ENCODE measurements at regions not wholly inside any gene's neighbourhood (a gene's known extent, or its start where the extent isn't known, plus 50 kb on each side); places are given as distances from the start of the nearest gene placed in this dataset.
"Not testable (repeated sequence)": the region's sequence is repeated elsewhere in the genome, so short reads cannot be mapped to it uniquely, and the experiment has no call there.

DNA sequence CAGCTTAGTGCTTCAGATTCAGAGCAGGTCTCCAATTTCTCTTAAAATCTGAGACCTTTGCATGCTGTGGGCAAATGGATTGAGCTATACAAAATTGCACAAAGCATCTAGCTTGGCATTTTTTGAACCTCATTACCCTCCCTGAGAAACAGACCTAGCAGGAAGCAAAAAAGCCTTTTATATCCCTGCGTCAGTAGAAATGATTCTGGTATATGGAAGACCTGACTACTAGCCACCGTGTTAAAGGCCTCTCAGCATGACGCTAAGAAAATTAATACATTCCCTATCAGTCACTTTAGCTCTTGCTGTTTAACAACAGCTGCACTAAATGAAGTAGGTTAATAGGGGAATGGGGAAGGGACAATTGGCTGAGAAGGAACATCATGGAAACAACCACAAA lies 110.7 kb upstream of the SMLR1 start:
- DNase-seq (ENCODE audit: low spot score): no peak

DNA sequence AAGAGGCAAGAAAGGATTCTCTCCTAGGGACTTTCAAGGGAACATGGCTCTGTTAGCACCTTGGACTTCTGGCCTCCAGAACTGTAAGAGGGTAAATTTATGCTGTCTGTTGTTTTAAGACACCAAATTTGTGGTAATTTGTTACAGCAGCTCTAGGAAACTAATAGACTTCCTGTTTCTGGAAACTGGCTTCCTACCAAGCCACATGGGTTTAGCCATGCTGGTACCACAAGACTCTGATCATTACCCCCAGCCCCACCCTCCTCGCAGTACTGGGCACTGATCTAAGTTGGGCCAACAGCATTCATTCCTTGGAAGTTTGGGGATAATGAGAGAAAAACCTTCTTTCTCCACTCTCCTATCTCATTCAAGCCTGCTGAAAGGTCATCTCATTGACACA lies 109.5 kb upstream of the SMLR1 start:
- no peak for DNase-seq (ENCODE audit: low spot score)

DNA sequence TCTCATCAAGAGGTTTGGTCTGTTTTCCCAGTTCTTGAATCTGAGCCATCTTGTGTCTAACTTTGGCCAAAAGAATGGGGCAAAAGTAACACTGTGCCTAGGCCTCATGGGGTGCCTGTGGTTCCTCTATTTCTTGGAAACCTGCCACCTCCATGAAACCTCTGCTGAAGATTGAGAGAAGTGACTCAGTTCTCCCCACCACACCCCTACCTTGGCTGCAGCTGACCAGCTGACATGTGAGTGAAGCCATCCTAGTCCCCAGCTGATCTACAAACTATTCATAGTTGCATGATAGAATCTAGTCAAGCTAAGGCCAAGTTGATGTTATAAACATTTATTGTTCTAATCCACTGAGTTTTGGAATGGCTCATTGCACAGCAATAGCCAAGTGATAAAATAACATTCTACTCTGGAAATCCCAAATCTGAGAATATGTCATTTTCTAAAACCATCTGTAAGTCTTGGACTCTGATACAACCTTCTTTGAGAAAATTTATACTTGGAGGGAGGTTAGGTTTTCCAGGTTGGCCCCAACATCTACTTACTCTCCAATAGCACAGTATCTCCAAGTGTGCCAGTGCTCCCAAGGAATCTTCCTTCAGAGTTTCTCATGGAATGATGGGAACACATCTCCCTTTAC lies 107.0 kb upstream of the SMLR1 start:
- no peak for DNase-seq (ENCODE audit: low spot score)

DNA sequence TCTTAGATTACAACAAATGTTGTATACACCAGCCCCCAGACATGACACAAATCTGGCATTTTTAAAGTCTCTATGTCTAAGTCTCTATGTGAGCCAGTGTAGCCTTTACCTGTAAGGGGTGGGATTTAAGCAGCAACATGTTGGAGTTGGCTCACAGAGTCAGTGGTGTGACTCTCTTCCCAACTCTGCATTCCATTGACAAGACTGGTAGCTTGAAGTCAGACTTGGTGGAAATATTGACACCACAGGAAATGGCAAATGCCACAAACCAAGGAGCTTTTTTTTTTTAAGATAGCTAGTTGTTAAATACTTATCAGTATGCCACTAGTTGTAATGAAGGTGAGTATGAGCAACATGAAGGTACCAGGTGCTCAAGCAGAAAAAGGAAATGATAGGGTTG lies 103.1 kb upstream of the SMLR1 start:
- DNase-seq (ENCODE audit: low spot score): no peak

DNA sequence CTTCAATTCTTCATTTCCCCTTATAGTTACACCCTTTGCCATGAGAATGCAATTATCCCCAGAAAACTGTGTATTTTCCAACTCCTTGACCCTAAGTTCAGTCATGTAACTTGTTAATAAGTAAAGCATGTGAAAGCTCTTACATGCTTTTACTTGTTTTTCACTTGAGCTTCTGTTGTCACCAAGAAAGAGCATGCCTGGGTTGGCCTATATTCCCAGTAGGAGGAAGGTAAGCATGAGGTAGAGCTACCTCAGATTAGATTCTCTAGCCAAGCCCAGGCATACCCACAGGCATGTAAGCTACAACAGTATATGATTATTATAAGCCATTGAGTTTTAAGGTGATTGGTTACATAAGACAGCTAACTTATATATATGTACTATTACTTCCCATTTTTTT lies 101.7 kb upstream of the SMLR1 start:
- no peak for DNase-seq (ENCODE audit: low spot score)

DNA sequence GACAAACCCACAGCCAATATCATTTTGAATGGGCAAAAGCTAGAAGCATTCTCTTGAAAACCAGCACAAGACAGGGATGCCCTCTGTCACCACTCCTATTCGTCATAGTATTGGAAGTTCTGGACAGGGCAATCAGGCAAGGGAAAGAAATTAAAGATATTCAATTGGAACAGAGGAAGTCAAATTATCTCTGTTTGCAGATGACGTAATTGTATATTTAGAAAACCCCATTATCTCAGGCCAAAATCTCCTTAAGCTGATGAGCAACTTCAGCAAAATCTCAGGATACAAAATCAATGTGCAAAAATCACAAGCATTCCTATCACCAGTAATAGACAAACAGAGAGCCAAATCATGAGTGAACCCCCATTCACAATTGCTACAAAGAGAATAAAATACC lies 99.1 kb upstream of the SMLR1 start:
- not testable (repeated sequence) for DNase-seq (ENCODE audit: low spot score)

DNA sequence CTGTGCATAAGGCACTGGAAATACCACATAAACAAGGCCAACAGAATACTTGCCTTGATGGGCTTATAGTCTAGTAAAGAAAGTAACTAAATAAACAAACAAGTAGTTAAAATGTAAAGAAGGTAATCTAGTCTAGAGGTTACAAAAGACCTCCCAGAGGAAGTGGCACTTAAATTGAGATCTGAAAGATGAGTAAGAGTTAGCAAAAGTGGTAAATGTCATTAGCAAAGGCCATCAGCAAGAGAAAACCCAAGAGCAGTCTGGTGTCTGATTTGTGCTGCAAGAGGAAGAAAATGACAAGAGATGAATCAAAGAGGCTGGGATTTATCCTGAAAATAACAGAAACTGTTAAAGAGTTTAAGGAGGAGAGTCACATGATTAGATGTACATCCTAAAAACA lies 96.6 kb upstream of the SMLR1 start:
- DNase-seq (ENCODE audit: low spot score): no peak

DNA sequence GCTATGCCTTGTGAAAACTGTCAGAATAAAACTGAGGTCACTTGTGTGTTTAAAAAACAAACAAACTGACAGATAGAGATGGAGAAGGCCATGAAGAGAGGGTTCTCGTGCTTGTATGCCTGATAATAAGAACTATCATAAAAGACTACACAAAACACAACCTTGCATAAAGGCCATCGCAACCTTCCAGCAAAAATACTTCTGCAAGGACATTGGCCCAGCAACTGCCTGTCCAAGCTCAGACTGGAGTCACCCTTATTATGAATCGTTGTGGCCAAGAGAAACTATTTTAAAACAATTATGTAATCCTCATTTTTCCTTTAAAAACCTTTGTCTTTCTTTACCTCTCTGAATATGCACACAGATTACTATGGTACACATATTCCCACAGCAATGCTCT lies 93.0 kb upstream of the SMLR1 start:
- DNase-seq (ENCODE audit: low spot score): no peak

DNA sequence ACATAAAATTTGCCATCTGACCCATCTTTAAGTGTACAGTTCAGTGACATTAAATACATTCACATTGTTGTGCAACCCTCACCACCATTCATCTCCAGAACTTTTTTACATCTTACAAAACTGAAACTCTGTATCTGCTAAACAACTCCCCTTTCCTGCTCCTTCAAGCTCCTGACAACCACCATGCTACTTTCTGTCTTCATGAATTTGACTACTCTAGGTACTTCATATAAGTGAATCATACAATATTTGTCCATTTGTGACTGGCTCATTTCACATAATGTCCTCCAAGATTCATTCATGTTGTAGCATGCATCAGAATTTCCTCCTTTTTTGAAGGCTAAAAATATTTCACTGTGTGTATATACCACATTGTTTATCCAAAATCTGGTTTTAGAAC lies 86.9 kb upstream of the SMLR1 start:
- DNase-seq (ENCODE audit: low spot score): no peak

DNA sequence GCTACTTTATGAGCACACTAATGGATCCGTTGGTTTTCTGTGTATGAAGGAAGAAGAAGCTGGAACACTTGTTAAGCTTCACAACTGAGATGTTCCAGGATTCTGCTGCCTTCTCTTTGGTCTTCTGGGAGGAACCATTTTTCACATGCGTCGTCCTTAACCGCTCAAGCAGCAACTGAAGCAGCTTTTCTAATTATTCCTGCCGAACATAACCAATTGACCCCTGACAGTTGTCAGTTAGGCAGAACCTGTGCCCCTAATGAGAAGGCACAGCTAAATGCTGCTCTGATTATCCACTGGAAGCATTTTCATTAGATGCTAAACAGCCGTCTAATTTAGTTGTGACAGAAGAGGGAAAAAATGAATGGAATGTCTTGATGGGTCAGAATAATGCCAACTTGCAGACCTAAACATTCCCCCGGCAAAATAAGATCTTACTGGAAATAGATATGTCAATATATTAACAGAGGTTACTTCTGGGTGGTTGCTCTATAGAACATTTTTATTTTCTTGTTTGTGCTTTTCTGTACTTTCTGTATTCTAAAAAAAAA lies 85.0 kb upstream of the SMLR1 start:
- no peak for DNase-seq (ENCODE audit: low spot score)

DNA sequence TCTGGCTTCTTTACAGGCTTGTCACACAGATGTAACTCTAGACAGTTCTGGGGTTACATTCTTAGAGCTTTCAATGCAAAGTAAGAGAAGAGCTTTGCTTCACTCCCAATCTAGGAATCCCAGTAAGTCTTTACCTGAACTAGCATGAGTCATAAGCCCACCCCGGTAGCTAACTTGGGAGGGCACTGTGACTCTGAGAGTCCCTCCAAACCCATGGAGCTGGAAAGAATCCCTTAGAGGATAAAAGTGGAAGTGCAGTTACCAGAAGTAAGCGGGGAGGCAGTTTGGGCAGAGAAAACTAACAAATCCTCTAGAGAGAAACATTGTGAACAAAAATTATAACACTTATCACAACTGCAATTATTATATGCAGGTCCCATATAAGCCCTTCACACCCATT lies 84.0 kb upstream of the SMLR1 start:
- peak; percentile 7 for DNase-seq (ENCODE audit: low spot score)

DNA sequence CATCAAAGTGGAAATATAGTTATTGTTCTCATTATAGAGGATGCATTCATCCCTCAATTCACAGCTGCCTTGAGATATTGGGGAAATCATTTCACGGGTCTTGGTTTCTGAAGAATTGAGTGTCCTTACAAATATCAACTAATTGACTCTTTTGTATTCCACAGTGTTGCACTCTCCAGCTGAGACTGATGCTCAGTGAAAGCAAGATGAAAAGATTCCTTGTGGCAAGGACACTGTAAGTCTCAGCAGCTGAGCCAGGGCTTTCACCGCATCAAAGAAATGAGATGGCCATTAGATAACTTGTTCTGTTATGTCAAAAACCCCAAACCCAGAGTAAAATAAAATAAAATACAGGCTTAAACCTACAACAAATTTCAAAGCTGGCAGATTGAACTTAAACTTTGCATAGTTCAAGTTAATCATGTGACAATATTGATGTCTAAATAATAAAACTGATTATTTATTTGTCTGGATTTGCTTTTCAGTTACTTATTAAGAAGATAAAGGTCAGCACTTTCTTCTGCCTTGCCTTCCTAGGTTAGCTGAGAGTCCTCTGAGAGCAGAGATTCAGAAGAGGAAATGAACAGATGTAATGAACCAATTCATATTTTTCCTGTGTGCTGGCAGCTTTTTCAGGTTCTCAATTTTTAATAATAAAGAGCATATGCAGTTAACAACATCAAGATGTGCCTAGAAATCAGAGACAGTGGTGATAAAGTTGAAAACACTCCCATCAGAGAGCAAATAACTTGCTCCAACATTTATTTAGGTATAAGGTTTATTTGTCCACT lies 82.4 kb upstream of the SMLR1 start:
- no peak for DNase-seq (ENCODE audit: low spot score)

DNA sequence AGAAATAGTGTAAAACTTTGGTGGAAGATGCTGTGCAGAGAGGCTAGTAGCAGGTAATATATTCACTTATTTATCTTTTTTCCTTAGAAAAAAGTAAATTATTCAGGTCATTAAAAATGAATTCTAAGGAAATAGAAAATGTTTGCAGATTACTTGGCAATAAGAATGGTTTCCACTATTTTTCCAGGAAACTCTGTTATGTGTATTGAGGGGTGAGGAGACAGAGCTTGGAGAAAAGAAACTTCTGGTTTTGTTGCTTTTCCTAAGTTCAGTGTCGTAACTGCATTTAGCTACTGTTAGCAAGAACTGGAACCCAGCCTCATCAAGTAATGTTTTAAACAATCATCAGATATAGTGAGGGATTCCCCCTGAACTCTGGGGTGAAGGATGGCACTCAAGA lies 79.2 kb upstream of the SMLR1 start:
- no peak for DNase-seq (ENCODE audit: low spot score)

DNA sequence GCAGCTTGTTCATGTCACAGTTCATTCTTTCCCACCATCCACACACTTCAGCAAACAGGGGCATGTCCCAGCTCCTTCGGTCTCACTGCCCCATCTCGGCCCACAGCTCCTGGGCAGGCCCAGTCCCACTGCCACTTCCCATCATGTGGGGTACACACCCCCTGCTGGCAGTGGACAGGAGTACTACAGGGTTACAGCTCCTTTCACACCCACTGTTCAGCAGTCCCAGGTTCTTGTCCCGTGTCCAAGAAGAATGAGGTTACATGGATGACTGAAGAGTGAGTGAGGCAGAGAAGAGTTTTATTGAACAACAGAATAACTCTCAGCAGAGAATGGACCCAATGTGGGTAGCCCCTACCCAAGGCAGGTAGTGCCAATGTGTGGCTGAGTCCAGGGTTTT lies 77.8 kb upstream of the SMLR1 start:
- DNase-seq (ENCODE audit: low spot score): no peak

DNA sequence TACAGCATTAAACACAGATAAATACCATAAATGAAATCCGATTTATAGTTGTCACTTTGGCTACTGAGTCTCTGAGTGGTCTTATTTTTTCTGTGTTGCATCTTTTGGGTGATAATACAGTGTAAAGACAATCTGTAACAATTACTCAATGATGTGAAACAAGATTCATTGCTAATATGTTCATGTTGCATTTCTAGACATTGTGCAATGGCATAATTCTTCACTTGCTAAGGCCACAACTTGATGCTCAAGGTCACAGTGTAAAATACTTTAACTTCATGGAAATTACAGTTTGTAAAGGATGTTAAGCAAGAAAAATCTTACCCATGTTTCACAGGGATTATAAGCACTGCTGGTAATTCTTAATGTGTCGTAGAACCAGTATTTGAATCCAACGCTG lies 74.9 kb upstream of the SMLR1 start:
- no peak for DNase-seq (ENCODE audit: low spot score)

DNA sequence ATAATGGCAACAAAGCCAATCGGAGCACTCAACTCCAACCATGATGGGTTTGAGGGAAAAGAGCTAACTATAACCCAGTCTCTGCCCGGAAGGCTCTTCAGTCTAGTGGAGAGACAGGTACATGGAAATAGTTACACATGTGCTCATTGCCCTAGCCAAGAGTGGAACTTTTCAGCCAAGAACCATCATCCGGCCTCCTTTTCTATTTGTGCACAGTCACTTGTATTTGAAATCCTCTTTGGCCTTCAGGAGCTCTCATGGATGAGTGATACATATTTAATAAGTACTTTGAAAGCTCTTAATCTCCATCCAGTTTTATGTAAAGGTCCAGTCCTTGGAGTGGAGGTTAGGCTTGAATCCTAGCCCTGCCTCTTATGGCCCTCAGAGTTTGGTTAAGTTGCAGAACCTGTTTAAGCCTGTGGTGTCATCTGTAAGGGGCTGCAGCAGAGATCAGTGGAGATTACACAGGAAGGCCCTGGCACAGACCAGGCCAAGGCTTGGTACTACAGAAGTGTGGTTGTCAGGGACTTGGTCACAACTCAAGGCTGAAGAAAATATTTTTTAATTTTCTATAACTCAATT lies 72.3 kb upstream of the SMLR1 start:
- no peak for DNase-seq (ENCODE audit: low spot score)

DNA sequence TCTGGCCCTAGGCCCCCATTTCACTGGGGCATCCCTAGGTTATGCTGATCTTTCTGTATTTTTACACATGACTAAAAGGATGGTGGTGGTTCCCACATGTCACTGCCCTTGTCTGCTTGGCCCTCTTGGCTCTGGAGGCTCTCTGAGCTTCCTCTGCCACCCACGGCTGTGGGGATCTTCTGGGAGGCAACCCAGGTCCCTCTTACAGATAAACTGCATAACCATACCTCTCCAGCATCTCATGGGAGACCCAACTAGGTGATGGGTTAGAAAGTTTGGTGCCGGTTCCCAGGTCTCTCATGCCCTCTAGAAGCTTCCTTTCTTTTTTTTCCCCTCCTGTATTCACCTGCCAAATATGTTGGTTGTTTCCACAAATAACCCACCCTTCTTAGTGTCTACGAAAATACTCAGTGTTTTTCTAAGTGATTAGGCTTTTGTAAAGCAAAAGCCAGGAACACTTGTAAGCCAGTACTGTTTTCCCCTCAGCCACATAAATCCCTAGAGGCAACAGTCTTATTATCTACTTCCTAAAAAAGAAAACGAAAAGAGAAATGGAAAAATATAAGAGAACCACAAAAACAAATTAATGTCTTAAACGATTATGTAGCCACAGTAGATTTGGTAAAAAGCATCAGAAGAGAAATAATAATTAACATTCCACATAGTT lies 71.7 kb upstream of the SMLR1 start:
- DNase-seq (ENCODE audit: low spot score): no peak

DNA sequence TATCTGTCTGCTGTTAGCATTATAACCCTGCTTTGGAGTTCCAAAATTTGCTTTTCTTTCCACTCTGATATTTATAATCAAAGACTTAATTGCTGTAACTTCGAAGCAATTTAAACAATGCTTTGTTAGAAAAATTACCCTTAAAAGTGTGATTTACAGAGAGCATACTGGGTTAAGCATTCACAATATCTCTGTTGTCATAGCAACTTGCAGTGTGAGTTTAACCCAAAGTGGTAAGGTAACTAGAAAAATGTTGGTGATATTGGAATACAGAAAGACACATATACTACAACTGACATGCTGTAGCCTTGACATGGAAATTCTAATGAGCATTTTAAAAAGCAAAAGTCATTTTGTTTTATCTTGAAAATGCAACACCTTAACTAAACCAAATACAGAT lies 70.4 kb upstream of the SMLR1 start:
- no peak for DNase-seq (ENCODE audit: low spot score)

DNA sequence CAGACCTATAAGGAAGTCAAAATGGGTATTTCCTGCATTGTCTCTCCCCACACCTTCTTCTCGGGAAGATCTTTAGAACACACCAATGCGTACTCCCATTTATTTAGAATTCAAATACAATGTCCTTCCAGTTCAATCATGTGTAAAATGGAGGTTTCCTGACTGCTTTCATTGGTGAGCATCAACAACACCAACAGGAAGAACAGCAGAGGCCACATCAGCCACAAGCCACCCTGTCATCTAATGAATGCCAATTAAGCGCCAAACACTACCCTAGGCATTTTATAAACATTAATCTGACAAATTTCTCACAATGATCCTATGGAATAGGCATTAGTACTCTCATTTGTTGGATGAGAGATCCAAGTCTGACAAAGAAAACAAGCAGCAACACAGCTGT lies 68.4 kb upstream of the SMLR1 start:
- no peak for DNase-seq (ENCODE audit: low spot score)

DNA sequence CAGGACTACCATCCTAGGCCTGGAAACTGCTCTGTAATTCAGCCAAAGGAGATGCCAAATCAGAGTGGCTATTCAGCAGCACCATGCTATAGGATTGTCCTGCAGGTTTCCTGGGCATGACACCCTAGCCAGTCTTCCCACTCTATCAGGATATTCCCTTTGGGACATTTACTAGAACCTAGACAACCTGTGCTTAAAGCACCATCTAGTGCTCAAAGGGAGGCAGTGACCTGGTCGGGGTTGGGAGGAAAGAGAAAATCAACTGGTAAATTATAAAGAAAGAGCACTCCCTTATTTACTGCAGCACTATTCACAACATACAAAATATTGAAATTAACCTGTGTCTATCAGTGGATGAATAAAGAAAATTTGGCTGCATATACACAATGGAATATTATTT lies 67.2 kb upstream of the SMLR1 start:
- DNase-seq (ENCODE audit: low spot score): peak; percentile 57

DNA sequence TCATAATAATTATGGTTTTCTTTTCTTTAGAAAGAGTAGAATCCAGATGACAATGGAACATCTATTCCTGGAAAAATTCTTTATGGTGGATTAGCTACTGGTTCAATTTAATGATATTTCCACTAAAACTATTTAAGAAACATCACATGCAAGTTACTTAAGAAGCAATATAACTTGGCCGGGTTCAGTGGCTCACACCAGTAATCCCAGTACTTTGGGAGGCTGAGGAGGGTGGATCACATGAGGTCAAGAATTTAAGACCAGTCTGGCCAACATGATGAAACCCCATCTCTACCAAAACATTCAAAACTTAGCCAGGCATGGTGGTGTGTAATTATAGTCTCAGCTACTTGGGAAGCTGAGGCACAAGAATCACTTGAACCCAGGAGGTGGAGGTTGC lies 65.9 kb upstream of the SMLR1 start:
- DNase-seq (ENCODE audit: low spot score): no peak

DNA sequence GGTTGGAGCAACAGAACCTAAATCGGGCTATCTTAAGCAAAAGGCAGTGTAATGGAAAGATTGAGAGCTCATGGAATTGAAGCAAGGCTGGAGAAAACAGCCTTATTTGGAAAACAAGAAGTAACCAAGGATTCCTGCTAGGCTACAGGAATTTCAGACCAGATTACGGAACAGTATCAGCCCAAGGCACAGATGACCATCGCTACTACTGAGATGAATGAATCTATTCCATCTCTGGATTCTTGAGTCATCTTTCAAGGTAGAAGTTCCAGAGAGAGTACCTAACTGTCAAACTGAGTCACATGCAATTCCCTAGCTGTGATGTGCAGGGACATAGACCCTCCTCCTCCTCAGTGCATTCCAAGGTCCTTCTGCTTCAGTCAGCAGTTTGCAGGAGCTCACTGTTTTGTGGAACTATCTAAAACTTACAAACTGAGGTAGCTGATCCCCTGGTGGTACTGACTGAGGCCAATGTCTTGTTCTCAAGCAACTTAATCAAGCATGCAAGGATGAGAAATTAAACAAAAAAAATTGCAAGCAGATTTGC lies 62.0 kb upstream of the SMLR1 start:
- no peak for DNase-seq (ENCODE audit: low spot score)

Measured in HuH-7 (cell line).